ENCODE measurements at regions not wholly inside any gene's neighbourhood (a gene's known extent, or its start where the extent isn't known, plus 50 kb on each side); places are given as distances from the start of the nearest gene placed in this dataset.

DNA sequence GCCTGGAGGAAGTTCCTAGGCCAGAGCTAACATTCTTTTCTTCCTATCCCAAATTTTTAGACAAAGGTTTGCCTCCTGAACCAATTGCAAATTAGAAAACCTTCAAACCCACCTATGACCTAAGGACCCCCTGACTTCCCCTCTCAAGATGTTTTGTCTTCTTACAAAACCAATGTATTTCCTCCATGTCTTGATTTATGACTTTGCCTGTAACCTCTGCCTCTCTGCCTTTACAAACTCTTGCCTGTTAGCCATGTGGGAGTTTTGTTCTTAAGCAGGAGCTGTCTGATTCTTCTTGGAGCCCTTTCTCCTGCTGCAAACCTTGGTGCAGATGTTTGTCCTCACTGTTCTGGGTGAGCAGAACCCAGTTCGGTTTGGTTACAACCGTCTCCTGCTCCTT is 222.3 kb upstream of the BOD1L1 start:
- DNase-seq (ENCODE audit: low read depth) = no peak

DNA sequence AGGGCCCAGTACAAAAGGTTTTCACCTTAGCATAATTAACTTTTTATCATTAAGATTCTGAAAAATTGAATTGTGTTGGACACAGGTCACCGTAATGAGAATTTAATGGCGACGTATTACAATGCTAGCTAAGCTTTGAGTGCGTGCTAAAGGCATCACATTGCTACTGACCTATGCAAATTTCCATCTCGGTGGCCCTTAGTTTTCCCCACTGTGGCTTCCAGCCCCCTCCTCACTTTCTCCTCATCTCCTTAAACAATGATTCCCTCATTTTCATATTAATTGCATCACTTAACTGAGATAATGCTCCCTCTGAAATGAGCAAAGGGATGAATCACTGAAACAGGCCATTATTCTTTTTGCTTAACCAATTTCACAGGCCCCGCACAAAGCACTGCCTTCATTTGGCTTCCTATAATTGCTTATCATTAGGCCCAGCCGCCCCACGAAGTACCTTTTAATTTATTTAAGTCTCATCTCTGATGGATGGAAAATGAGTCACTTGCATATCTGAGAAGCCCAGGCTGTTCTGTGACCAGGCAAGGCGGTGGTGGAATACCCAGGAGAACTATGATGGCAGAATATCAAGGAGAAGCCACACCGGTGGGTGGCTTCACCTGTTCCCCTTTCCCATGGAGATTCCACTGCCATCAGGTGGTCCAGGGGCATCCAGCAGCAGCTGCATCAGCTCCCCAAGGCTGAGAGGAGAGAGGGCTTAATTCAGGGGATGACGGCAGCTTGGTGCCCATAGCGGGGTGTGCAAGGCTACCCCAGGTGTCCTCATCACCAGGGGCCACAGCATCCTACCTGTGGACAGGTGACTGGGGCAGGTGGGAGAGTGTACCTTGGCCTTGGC is 223.8 kb upstream of the BOD1L1 start:
- no peak for DNase-seq (ENCODE audit: low read depth)

DNA sequence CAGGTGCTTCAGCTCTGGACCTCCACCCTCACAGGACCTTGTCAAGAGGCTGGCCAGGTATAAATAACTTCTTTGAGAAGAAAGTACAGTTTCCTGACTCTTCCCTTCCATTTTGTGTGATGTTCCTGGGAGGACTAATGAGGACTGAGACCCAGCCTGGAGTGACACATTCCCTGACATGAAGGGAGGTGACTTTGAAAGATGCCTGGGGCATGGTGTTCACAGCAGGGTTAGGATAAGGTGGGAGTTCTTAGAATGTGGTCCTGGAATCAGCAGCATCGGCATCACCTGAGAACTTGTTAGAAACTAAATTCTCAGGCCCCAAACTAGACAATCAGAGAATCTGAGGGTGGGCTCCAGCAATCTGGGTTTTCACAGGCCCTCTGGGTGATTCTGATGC is 224.9 kb upstream of the BOD1L1 start:
- DNase-seq (ENCODE audit: low read depth) = no peak

DNA sequence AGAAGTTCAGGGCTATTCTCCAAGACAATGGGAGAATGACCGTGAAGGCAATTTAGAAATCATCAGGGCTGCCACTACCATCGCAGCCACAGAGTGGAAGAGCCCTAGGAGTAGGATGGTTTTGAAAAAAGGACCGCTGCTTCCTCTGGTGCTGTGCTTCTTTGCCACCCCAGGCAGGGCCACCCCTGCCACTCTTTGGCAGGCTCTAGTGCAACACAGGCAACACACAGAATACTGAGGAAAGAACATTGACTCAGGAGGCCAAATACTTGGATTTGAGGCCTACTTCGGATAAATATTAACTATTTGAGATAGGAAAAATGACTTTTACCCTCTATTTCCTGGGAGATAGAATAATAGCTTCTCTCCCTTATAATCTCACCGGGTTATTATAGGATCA is 228.9 kb upstream of the BOD1L1 start:
- DNase-seq (ENCODE audit: low read depth) = no peak

DNA sequence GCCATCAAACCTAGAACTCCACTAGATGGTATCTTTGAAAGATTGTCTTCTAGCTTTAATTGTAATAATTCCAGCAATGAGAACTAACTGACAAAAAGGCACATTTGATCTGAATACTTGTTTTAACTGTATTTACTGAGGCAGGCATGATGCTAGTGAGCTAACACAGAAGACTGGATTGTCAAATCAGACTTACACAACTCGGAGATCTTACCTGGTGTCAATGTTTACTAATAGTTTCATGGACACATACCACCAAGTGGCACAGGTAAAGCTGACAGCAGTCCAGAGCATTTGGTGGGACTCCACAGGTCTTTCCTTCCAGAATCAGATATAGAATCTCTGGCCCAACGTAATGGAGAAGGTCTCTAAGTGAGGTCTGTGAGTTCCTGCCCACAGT is 229.9 kb upstream of the BOD1L1 start:
- DNase-seq (ENCODE audit: low read depth) = no peak

DNA sequence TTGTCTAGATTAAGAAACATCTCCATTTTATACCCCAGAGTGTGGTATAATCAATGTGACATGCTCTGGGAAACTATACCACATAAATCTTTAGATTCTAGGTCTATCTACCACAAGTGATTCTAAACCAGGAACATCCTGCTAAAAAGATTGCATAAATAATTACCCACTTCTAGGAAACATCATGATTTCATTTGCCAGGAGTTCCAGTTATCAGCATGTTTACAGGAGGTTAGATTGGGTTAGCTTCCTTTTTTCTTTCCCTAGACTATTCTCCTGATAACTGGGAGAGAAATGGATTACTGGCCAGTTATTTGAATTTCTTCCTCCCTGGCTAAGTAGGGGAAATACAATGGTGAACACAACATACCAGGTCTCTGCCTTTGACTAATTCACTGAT is 230.3 kb upstream of the BOD1L1 start:
- DNase-seq (ENCODE audit: low read depth) = no peak

DNA sequence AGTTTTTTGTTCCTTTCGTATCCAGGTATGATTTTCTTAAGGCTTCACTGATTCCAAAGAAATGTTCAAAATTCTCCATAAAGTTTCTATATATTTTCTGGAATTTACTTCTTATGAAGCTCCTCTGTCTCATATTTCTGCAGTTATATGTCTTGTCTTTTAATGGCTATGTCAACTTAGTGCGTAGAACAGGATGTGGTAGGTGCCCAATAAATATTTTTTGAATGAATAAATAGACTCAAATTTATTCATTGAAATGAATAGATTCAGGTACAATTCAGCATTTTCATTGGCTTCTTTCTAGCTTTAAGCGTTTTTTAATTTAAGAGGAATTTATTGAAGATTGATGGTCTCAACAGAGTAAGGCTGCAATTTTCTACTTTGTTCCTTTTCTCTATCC is 231.9 kb upstream of the BOD1L1 start:
- no peak for DNase-seq (ENCODE audit: low read depth)

DNA sequence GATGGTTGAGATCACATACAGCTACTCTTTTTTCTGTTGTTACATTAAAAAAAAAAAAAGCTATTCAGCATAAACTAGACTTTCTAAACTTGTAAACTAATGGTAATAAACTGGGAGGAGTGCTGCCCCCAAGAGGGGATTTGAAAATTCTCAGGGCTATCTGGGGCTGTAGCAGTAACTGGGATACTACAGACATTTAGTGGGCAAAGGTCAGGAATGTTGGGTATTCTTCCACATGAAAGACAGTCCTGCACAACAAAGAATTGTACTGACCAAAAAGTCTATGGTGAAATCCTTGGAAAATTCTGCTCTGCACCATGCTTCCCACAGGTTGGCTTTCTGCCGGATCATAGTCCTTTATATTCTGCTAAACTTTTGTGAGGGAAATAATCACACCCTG is 232.6 kb upstream of the BOD1L1 start:
- DNase-seq (ENCODE audit: low read depth) = no peak

DNA sequence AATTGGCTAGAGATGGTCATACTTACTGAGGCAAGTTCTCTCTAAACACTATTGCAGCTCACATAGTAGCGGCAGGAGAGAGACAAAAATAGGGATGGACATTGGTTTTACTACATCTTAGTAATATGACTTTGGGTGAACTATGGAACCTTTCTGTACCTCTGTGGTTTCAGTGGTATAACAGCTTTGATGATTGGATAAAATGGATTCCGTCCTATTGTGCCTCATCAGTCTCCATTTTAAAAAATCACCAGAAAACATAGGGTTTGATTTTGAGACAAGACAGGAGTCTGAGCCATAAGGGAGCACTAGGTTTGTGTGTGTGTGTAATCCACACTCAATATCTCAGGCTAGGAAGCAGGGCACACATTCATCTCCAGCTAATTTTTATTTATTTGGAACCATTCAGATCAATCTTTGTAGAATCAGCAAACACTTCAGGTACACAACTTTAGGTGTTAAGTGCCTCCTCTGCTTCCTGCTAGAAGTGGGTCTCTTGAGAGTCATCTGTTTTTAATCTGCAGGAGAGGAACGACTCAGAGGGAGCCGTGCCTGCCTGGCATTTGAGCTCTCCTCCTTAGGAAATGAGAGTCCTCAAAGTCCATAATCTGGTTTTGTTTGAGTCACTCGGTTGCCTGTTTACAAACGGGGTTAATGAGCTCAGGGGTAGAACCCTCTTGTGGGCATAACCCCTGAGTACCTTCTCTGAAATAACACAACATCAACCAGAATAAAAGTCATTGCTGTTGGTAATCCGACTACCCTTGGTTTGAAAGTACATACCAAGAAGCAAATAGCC is 238.5 kb upstream of the BOD1L1 start:
- DNase-seq (ENCODE audit: low read depth) = no peak

DNA sequence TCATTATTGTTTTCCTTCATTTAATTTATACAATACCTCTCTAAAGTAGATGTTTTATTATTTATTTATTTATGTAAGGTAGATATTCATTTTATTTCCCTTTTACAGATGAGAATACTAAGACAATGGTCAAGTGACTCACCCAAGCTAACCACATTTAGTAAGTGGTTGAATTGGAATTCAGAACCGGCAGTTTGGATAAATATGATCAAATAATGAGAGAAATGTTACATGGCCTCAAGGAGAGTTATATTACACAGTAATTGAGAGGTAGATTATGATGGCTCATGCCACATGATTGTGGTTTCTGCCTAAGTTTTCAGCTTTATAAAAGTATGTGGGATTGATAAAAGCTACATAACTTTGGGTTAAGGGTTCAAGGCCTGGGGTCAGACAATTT is 239.4 kb upstream of the BOD1L1 start:
- no peak for DNase-seq (ENCODE audit: low read depth)

DNA sequence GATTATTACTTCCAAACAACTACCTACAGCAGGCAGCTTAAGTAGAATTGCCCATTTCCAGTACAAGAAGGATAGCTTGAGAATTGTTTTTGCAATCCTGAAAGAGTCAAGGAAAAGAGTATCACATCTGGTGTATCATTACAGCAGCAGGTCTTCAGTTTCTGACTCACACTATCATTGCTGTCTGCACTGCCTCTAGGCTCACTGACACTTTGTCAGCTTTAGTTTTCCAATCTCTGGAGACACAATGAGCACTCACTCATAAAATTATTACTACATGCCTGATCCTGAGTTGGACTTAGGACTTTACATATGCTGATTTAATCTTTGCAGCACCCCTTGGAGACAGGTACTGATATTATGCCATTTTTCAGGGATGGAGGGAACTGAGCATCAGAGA is 244.6 kb upstream of the BOD1L1 start:
- no peak for DNase-seq (ENCODE audit: low read depth)

DNA sequence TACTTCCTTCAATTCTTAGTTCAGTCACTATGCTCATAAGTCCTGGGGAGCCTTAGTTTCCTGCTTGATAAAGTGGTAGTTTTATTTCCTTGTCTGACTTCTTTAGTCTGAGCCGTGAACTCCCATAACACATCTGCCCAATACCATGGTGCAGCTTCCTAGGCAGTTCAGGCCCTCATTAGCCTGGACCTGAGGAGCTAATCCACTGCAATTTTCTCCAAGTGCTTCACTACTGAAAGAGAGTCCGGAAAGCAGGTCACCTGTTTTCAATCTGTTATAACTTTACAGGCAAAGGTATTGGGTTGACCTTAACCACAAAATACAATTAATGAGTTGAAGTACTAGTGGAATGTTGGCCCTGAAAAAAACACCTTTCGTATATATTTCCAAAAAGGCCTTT is 245.4 kb upstream of the BOD1L1 start:
- no peak for DNase-seq (ENCODE audit: low read depth)

DNA sequence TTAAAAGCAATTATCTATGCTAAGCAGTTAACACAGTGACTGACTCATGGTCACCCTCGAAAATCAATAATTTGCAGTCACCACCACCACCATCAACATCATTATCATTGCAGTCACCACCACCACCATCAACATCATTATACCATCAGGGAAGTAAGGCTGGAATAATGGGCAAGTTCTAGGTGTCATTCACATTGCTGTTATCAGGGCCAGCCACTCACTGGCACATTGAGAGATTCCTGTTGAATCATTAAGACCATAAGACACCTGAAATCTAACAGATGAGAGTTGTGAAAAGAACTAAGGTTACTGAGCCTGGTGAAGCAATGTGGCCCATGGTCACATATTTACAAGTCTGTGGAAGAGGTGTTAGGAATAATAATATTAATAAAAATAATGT is 247.7 kb upstream of the BOD1L1 start:
- DNase-seq (ENCODE audit: low read depth) = no peak

DNA sequence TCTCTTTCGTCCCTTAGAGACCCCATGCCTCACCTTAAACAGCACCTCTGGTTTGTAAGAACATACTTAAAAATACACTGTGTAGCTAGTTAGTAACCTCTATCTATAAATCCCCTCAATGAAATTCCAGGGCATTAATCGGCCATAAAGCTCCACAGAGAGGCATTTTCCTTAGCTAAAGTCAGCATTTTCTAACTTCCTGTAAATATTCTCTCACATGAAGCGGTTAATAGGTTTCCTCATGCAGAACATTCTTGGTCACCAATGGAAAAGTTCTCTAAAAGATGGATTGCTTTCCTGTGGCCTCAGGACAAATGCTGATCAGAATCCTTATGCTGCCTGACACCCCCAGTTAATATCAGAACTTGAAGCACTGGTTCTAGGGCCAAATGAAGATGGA is 248.6 kb upstream of the BOD1L1 start:
- DNase-seq (ENCODE audit: low read depth) = no peak

DNA sequence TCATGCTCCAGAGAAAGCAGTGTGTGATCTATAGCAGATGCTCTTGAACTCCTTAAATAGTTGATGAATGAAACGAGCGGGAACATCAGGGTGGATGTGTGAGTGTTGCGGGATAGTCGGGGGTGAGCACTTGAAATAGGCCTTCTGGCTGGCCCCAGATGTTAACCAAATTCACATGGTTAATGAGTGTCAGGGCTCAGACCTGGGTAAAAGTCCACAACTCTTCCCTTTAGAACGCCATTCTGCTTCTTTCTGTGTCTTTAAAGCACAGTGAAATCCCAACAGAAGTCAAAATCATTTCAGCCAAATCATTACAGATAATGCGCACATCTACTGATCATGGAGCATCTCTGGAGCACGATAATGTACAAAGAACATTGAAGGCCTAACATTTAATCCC is 249.4 kb upstream of the BOD1L1 start:
- DNase-seq (ENCODE audit: low read depth) = no peak

DNA sequence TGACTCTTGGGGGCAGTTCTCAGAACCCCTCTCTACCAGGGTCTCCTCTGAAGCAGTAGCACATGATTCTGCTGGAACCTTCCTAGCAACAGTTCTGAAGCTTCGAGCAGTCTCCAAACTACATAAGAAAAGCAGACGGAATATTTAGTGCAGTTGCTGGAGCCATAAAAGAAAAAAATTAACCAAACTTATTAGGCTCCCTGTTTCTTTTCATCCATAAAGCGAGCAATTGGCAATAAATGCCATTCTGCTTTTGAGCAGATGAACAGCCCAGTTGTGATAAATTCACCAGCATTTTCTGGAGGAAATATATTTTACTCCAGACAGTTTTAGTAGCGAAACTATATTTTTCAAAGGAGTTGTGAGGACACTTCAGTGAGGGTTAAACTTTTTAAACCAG is 250.1 kb upstream of the BOD1L1 start:
- no peak for DNase-seq (ENCODE audit: low read depth)

DNA sequence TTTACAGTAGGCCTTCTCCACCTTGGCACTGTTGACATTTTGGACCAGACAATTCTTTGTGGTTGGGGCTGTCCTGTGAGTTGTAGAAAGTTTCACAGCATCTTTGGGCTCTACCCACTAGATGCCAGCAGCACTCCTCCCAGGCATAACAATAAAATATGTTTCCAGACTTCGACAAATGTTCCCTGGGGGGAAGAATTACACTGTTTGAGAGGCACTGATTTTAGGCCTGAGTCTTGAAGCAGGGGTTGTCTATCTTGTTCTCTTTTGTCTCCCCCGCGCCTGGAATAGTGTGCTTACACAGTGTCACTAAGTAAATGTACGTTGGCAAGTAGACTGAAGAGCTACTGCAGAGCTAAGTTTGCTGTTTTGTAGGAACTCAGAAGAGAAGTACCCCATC is 254.4 kb upstream of the BOD1L1 start:
- DNase-seq (ENCODE audit: low read depth) = no peak

DNA sequence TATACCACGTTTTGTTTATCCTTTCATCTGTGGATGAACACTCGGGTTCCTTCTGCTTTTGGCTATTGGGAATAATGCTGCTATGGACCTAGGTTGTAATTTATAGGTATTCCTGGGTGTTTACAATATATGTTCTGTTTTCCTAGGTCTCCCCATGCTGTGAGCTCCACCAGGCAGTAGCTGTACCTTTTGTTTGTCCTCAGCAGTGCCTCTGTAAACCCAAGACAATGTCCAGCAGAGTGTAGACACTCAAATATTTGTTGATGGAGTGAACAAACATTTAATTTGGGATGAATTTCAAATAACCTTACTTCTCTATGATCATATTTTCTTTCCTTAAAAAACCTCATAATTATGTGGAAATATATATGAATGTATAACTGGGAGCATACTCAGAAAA is 259.5 kb upstream of the BOD1L1 start:
- no peak for DNase-seq (ENCODE audit: low read depth)

DNA sequence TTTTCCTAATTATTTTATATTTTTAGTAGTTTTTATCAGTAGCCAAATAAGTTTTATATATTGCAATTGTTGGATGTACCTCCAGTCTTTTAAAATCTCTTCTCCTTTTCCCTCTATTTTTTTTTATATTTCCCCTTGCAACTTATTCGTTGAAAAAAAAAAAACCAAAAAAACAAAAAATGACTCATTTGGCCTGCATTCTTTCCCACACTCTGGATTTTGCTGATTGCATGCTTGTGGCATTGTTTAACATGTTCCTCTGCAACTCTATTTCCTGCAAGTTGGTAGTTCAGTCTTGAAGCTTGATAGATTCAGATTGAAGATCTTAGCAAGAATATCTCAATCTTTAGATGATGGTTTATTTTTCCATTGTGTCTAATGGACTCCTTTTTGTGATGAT is 260.6 kb upstream of the BOD1L1 start:
- no peak for DNase-seq (ENCODE audit: low read depth)

DNA sequence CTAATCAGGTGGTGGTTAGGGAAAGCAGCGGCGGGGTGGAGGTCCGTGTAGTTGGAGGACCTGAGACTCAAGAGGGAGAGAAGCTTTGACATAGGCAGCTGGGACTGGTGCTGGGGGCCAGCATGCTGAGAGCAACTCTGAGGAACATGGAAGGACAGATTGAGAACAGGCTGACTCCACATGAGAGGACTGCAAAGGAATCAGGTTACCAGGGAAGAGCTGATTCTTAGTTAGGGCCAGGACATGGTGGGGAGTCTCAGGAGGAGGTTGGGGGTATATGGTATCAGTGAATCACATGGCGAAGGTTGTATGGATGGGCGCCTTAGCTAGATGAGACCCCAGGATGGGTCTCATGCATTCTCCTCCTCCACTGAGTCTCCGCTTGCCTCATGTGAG is 264.0 kb upstream of the BOD1L1 start:
- DNase-seq (ENCODE audit: low read depth) = no peak

DNA sequence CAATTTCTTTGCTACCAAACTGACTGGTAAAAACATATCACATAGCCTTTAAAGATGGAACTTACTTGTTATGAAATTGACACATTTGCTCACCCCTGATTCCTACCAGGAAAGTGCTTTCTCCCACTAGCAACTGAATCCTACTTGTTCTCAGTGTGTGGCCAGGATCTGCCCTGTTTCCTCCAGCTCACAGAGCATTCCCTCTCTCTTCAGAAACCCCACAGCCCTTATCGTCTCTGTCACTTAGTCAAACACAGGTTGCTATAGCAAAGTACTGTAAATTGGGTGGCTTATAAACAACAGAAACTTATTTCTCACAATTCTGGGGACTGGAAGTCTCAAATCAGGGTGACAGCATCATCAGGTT is 265.2 kb upstream of the BOD1L1 start:
- DNase-seq (ENCODE audit: low read depth) = no peak

DNA sequence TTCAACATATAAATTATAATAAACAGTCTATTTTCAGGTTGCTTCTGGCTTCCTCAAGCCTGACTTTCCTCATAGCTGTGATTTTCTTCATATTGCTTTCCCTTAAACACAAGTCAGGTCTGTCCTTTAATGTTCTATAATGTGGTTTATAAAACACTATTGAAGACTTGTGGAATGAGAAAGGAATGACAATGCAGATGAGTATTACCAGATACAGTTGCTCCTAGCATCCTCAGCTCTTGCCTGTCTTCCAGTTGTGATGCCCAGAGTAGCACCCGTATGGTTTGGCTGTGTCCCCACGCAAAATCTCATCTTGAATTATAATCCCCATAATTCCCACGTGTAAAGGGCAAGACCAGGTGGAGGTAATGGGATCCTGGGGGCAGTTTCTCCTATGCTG is 265.7 kb upstream of the BOD1L1 start:
- no peak for DNase-seq (ENCODE audit: low read depth)

DNA sequence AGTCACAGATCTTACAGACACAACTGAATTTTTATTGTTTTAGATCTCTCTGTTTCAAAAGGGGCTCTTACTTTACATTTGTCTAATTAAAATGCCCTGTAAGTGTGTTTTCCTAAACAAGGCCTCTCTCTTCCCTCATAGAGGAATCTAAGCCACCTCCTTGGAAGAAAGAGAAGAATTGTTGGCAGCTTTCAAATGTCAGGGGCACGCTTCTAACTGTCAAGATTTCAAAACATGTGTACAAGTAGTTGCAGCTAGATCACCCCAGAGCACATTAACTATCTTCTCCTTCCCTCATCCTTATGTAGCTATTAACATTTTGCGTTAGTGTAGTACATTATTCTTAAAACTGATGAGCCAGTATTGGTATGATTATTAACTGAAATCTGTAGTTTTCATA is 266.5 kb upstream of the BOD1L1 start:
- DNase-seq (ENCODE audit: low read depth) = no peak

DNA sequence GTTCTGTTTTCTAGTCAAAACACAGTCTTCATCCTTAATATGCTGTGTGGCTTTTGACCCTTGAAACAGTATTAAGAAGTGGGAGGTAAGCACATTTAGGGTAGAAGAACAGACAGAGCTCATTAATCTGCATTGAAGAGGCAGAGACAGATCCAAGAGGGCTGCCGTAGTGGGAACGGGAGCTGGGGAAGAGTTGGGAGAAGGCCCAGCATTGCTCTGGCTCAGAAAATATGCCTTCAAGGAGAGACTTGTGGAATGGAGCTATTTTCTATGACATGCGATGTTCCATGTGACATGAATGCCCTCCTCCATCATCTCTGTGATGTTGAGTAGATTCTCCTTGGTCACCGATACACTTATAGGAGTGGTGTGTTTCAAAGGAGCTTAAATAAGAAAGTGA is 273.3 kb upstream of the BOD1L1 start:
- no peak for DNase-seq (ENCODE audit: low read depth)
